Breast epithelium (tissue), 4 donors: ENCODE measurements at regions not wholly inside any gene's neighbourhood (a gene's known extent, or its start where the extent isn't known, plus 50 kb on each side); places are given as distances from the start of the nearest gene placed in this dataset.

Experiments
- DNase-seq, 2 donors: peaks; one replicate each; pipeline ENCODE4 v3.0.0-alpha.2; 2019; ENCODE audit warnings: low spot score in 2 of 2
- H3K27ac ChIP-seq, 2 donors: fragments of 200-600 bp; sonication (generic) in 1 of 2; one replicate each; pipeline ENCODE4 v1.5.1; 2016 to 2019; ENCODE audit warnings: mild to moderate bottlenecking in 1 of 2
- H3K27me3 ChIP-seq, 2 donors: fragments of 200-600 bp; sonication (generic) in 1 of 2; one replicate each; pipeline versions ENCODE4 v1.5.1 to v1.6.0; 2017 to 2019; ENCODE audit warnings: control low read depth in 1 of 2, mild to moderate bottlenecking in 1 of 2
- H3K36me3 ChIP-seq: fragments of 200-600 bp; one replicate; pipeline ENCODE4 v1.5.1; 2019
- H3K4me1 ChIP-seq, 2 donors: fragments of 200-600 bp; sonication (generic); one replicate each; pipeline ENCODE4 v1.5.1; 2016 to 2019; ENCODE audit warnings: control low read depth in 1 of 2
- H3K4me3 ChIP-seq, 3 donors: fragments of 200-600 bp; sonication (generic); 1 replicate in 2 of 3; 2 replicates in 1 of 3; pipeline ENCODE4 v1.5.1; 2016 to 2019; ENCODE audit warnings: mild to moderate bottlenecking in 3 of 3, moderate library complexity in 2 of 3
- H3K9me3 ChIP-seq, 2 donors: fragments of 200-600 bp; sonication (generic) in 1 of 2; one replicate each; pipeline ENCODE4 v1.5.1; 2016 to 2019; ENCODE audit warnings: control low read depth in 1 of 2
- CTCF ChIP-seq, 3 donors: fragments of 450-650 bp; IDR thresholded peaks; one replicate each; pipeline ENCODE4 v1.5.1; 2016 to 2017; ENCODE audit warnings: antibody characterized with exemption in 3 of 3, mild to moderate bottlenecking in 3 of 3, moderate library complexity in 3 of 3
- POLR2A ChIP-seq: fragments of 450-650 bp; IDR thresholded peaks from one replicate; pipeline ENCODE4 v1.6.1; 2016; ENCODE audit warnings: antibody characterized with exemption, mild to moderate bottlenecking, moderate library complexity
- POLR2AphosphoS5 ChIP-seq, 3 donors: sonication (generic); formaldehyde crosslinking; IDR thresholded peaks; one replicate each; pipeline ENCODE4 v1.6.1; 2017; ENCODE audit warnings: antibody characterized with exemption in 3 of 3
- intact Hi-C: fragments of 100-400 bp; cut with DNase I; formaldehyde crosslinking; loops from one replicate; pipeline ENCODE4 v1.15.1; 2023; ENCODE audit warnings: low total_unique reads

GRCh38 chr2:75920859-75921551 lies 210.3 kb upstream of the GCFC2 start:
- intact Hi-C loops = no loop called here

GRCh38 chr2:75915851-75916634 lies 205.3 kb upstream of the GCFC2 start:
- no peak for DNase-seq
- Histone ChIP-seq H3K27me3 (no peaks in the 10 kb centered on the region), H3K4me3 (no peak overlapping the region), H3K36me3 (no peaks in the 10 kb centered on the region), H3K27ac (no peak overlapping the region), H3K4me1 (no peaks in the 10 kb centered on the region), H3K9me3 (peaks cover 0 to 3% of the 10 kb centered on the region in 2 donors)
- TF ChIP-seq CTCF (IDR thresholded peaks at IDR 0.05) (no peak), POLR2A (no peak), POLR2AphosphoS5 (IDR thresholded peaks at IDR 0.05) (no peak)
- intact Hi-C loops = no loop called here

More at GRCh38 chr2:75920859-75921551, 210.3 kb upstream of the GCFC2 start:
- Histone ChIP-seq H3K4me1 (no peaks in the 10 kb centered on the region), H3K27me3 (no peaks in the 10 kb centered on the region), H3K27ac (no peak overlapping the region), H3K4me3 (no peak overlapping the region), H3K9me3 (peaks cover 0 to 3% of the 10 kb centered on the region in 2 donors), H3K36me3 (no peaks in the 10 kb centered on the region)
- DNase-seq = no peak
- TF ChIP-seq POLR2AphosphoS5 (IDR thresholded peaks at IDR 0.05) (no peak), CTCF (IDR thresholded peaks at IDR 0.05) (no peak), POLR2A (no peak)

GRCh38 chr2:75896779-75897366 lies 186.2 kb upstream of the GCFC2 start:
- intact Hi-C loops = no loop called here
- Histone ChIP-seq H3K4me1 (no peaks in the 10 kb centered on the region), H3K27me3 (no peaks in the 10 kb centered on the region), H3K36me3 (no peaks in the 10 kb centered on the region), H3K4me3 (no peak overlapping the region), H3K27ac (no peak overlapping the region), H3K9me3 (no peaks in the 10 kb centered on the region)
- TF ChIP-seq CTCF (IDR thresholded peaks at IDR 0.05) (peak in 1 of 3 donors; percentile 19), POLR2AphosphoS5 (IDR thresholded peaks at IDR 0.05) (no peak)
- DNase-seq = no peak

- intact Hi-C loops = no loop called here
- TF ChIP-seq CTCF (IDR thresholded peaks at IDR 0.05) (no peak), POLR2AphosphoS5 (IDR thresholded peaks at IDR 0.05) (no peak), POLR2A (no peak)
- H3K4me1 ChIP-seq = no peaks in the 10 kb centered on the region
These were observed 183.5 kb upstream of the GCFC2 start for GRCh38 chr2:75894170-75894569.

GRCh38 chr2:75892490-75892889 lies 181.8 kb upstream of the GCFC2 start:
- H3K4me3 ChIP-seq = no peak overlapping the region
- no peaks in the 10 kb centered on the region for H3K27me3 ChIP-seq
- no peaks in the 10 kb centered on the region for H3K4me1 ChIP-seq
- TF ChIP-seq POLR2AphosphoS5 (IDR thresholded peaks at IDR 0.05) (no peak), POLR2A (no peak), CTCF (IDR thresholded peaks at IDR 0.05) (no peak)
- no peak for DNase-seq
- H3K27ac ChIP-seq = no peak overlapping the region
- intact Hi-C loops = no loop called here
- H3K36me3 ChIP-seq = no peaks in the 10 kb centered on the region
- no peaks in the 10 kb centered on the region for H3K9me3 ChIP-seq

More at GRCh38 chr2:75894170-75894569, 183.5 kb upstream of the GCFC2 start:
- no peaks in the 10 kb centered on the region for H3K36me3 ChIP-seq
- DNase-seq = no peak
- H3K27me3 ChIP-seq = no peaks in the 10 kb centered on the region
- no peak overlapping the region for H3K27ac ChIP-seq
- H3K4me3 ChIP-seq = no peak overlapping the region
- H3K9me3 ChIP-seq = no peaks in the 10 kb centered on the region
